Suppressor macrophage (primary cell): ENCODE measurements at regions not wholly inside any gene's neighbourhood (a gene's known extent, or its start where the extent isn't known, plus 50 kb on each side); places are given as distances from the start of the nearest gene placed in this dataset.
"Not testable (repeated sequence)": the region's sequence is repeated elsewhere in the genome, so short reads cannot be mapped to it uniquely, and the experiment has no call there.

Experiments
- DNase-seq, 4 experiments: peaks; one replicate each; pipeline ENCODE4 v3.0.0-alpha.2; 2020 to 2022

GRCh38 chr20:30593572-30593971 is 663.9 kb upstream of the DEFB115 start:
- DNase-seq: no peak

GRCh38 chr20:30594112-30594511 is 663.4 kb upstream of the DEFB115 start:
- no peak for DNase-seq

- no peak for DNase-seq
Measured at GRCh38 chr20:30595698-30596097, 661.8 kb upstream of the DEFB115 start.

- DNase-seq: not testable (repeated sequence)
Measured at GRCh38 chr20:30597429-30597828, 660.0 kb upstream of the DEFB115 start.

GRCh38 chr20:30598460-30599230 is 658.8 kb upstream of the DEFB115 start:
- DNase-seq: no peak

GRCh38 chr20:30599990-30600389 is 657.5 kb upstream of the DEFB115 start:
- no peak for DNase-seq

- no peak for DNase-seq
Measured at GRCh38 chr20:30601974-30602373, 655.5 kb upstream of the DEFB115 start.

- no peak for DNase-seq
Measured at GRCh38 chr20:30602424-30602823, 655.0 kb upstream of the DEFB115 start.

- no peak for DNase-seq
Measured at GRCh38 chr20:30606990-30607389, 650.5 kb upstream of the DEFB115 start.

GRCh38 chr20:30610029-30610693 is 647.3 kb upstream of the DEFB115 start:
- DNase-seq: no peak

GRCh38 chr20:30610751-30611150 is 646.7 kb upstream of the DEFB115 start:
- DNase-seq: no peak

GRCh38 chr20:30611239-30611984 is 646.1 kb upstream of the DEFB115 start:
- no peak for DNase-seq

GRCh38 chr20:30612344-30612743 is 645.1 kb upstream of the DEFB115 start:
- DNase-seq: no peak

- DNase-seq: not testable (repeated sequence)
Measured at GRCh38 chr20:30621346-30621745, 636.1 kb upstream of the DEFB115 start.

- DNase-seq: not testable (repeated sequence)
Measured at GRCh38 chr20:30624310-30624709, 633.2 kb upstream of the DEFB115 start.

- not testable (repeated sequence) for DNase-seq
Measured at GRCh38 chr20:30629376-30629775, 628.1 kb upstream of the DEFB115 start.

- DNase-seq: no peak
Measured at GRCh38 chr20:30630761-30631160, 626.7 kb upstream of the DEFB115 start.

GRCh38 chr20:30631261-30631789 is 626.1 kb upstream of the DEFB115 start:
- DNase-seq: not testable (repeated sequence)

- DNase-seq: not testable (repeated sequence)
Measured at GRCh38 chr20:30632773-30633172, 624.7 kb upstream of the DEFB115 start.

- DNase-seq: not testable (repeated sequence)
Measured at GRCh38 chr20:30641522-30641921, 615.9 kb upstream of the DEFB115 start.

- DNase-seq: not testable (repeated sequence)
Measured at GRCh38 chr20:30660982-30661381, 596.5 kb upstream of the DEFB115 start.

- DNase-seq: not testable (repeated sequence)
Measured at GRCh38 chr20:30668418-30668817, 589.0 kb upstream of the DEFB115 start.
